PC-9 (cell line): ENCODE measurements at regions not wholly inside any gene's neighbourhood (a gene's known extent, or its start where the extent isn't known, plus 50 kb on each side); places are given as distances from the start of the nearest gene placed in this dataset.

Experiments
- BruUV-seq: library from RNA; stranded (reverse); fragments of 400-500 nt; replicated peaks from 2 replicates; lab custom pipeline; 2021; lab: Mats Ljungman, UMichigan
- CTCF ChIA-PET: fragments of 300-600 bp; sonication (Branson Sonifier 250); formaldehyde crosslinking; loops from one replicate; lab custom pipeline; 2022; ENCODE audit warnings: antibody characterized with exemption; lab: Charles Lee
- POLR2A ChIA-PET: fragments of 300-600 bp; sonication (Branson Sonifier 250); formaldehyde crosslinking; loops from one replicate; lab custom pipeline; 2022; ENCODE audit warnings: antibody characterized with exemption; ENCODE audit not compliant: unreplicated experiment; lab: Charles Lee
- DNase-seq, 2 experiments: peaks; one replicate each; pipeline versions ENCODE4 v3.0.0 to v3.0.0-alpha.2; 2015 to 2022; ENCODE audit warnings: mixed read lengths in 1 of 2
- H2AFZ ChIP-seq: fragments of 200-600 bp; sonication (generic); 2 replicates; pipeline ENCODE4 v1.8.1; 2017; ENCODE audit warnings: antibody characterized with exemption
- H3F3A ChIP-seq: fragments of 200-600 bp; sonication (generic); 2 replicates; pipeline ENCODE4 v1.8.1; 2017; ENCODE audit warnings: antibody characterized with exemption, mild to moderate bottlenecking, low read depth; ENCODE audit not compliant: insufficient read depth
- H3K27ac ChIP-seq: fragments of 200-600 bp; sonication (generic); 2 replicates; pipeline ENCODE4 v1.6.1; 2016; ENCODE audit warnings: mixed run types
- H3K27me3 ChIP-seq: fragments of 200-600 bp; sonication (generic); 2 replicates; pipeline ENCODE4 v1.6.1; 2016; ENCODE audit warnings: low read depth, mixed run types; ENCODE audit not compliant: insufficient read depth
- H3K36me3 ChIP-seq: fragments of 200-600 bp; sonication (generic); 2 replicates; pipeline ENCODE4 v1.6.1; 2016; ENCODE audit warnings: low read depth, mixed run types
- H3K4me1 ChIP-seq: fragments of 200-600 bp; sonication (generic); replicated peaks from 2 replicates; pipeline ENCODE4 v1.6.1; 2016; ENCODE audit warnings: mixed run types; ENCODE audit not compliant: insufficient read depth
- H3K4me2 ChIP-seq: fragments of 200-600 bp; sonication (generic); 2 replicates; pipeline ENCODE4 v1.6.1; 2017; ENCODE audit warnings: mixed run types
- H3K4me3 ChIP-seq: fragments of 200-600 bp; sonication (generic); 2 replicates; pipeline ENCODE4 v1.6.1; 2016; ENCODE audit warnings: mixed run types
- H3K79me2 ChIP-seq: fragments of 200-600 bp; sonication (generic); 2 replicates; pipeline ENCODE4 v1.6.1; 2017; ENCODE audit warnings: low read depth, mixed run types
- H3K9me2 ChIP-seq: fragments of 200-600 bp; sonication (generic); 2 replicates; pipeline ENCODE4 v1.8.1; 2017; ENCODE audit warnings: mild to moderate bottlenecking; ENCODE audit not compliant: insufficient read depth
- H3K9me3 ChIP-seq: fragments of 200-600 bp; sonication (generic); 2 replicates; pipeline ENCODE4 v1.8.1; 2016; ENCODE audit warnings: low read depth; ENCODE audit not compliant: insufficient read depth
- H4K20me1 ChIP-seq: fragments of 200-600 bp; sonication (generic); 2 replicates; pipeline ENCODE4 v1.8.1; 2017; ENCODE audit not compliant: insufficient read depth
- CTCF ChIP-seq: fragments of 200-600 bp; sonication (generic); conservative IDR thresholded peaks from 2 replicates; pipeline ENCODE4 v1.6.1; 2017; ENCODE audit warnings: mixed run types, antibody characterized with exemption, mild to moderate bottlenecking, moderate library complexity
- EZH2 ChIP-seq: fragments of 200-600 bp; sonication (generic); IDR thresholded peaks from 2 replicates; pipeline ENCODE4 v1.8.0; 2017; ENCODE audit warnings: antibody characterized with exemption, low read depth
- intact Hi-C: fragments of 100-400 bp; cut with micrococcal nuclease; formaldehyde crosslinking; loops from one replicate; pipeline ENCODE4 v1.10.0; 2022; ENCODE audit not compliant: unreplicated experiment

- ChIA-PET POLR2A (interaction anchor here (0.7 kb wide), 1 partner anchor 200 kb away, joined by 17 read pairs; no protein-coding TSS in a partner anchor), CTCF (interaction anchor here (0.7 kb wide), 1 partner anchor 139 kb away, joined by 5 read pairs; no protein-coding TSS in a partner anchor)
- H3K79me2 ChIP-seq: no peaks in the 10 kb centered on the region
- no peaks in the 10 kb centered on the region for H3K36me3 ChIP-seq
- H3K9me3 ChIP-seq: no peaks in the 10 kb centered on the region
- H3K4me2 ChIP-seq: no peak overlapping the region
- no peaks in the 10 kb centered on the region for H3K4me1 ChIP-seq
- H3K27me3 ChIP-seq: no peaks in the 10 kb centered on the region
- no peak for DNase-seq
- H3F3A ChIP-seq: no peaks in the 10 kb centered on the region
- no peak overlapping the region for H3K27ac ChIP-seq
- no TSS peak for BruUV-seq
- no peaks in the 10 kb centered on the region for H3K9me2 ChIP-seq
- H4K20me1 ChIP-seq: no peaks in the 10 kb centered on the region
- no peak overlapping the region for H3K4me3 ChIP-seq
- intact Hi-C loops: no loop called here
- TF ChIP-seq CTCF (no peak), EZH2 (no peak)
- no peak overlapping the region for H2AFZ ChIP-seq
These were observed 143.5 kb upstream of the HNRNPU start for GRCh38 chr1:245007852-245008251.

- H3K36me3 ChIP-seq: no peaks in the 10 kb centered on the region
- no peaks in the 10 kb centered on the region for H3K4me1 ChIP-seq
- no peaks in the 10 kb centered on the region for H4K20me1 ChIP-seq
- intact Hi-C loops: no loop called here
- no peak overlapping the region for H2AFZ ChIP-seq
- no peak for DNase-seq
- H3K27me3 ChIP-seq: no peaks in the 10 kb centered on the region
- H3K4me3 ChIP-seq: no peak overlapping the region
- H3K9me2 ChIP-seq: no peaks in the 10 kb centered on the region
- no peaks in the 10 kb centered on the region for H3K9me3 ChIP-seq
- no peaks in the 10 kb centered on the region for H3K79me2 ChIP-seq
- H3K4me2 ChIP-seq: no peak overlapping the region
- no TSS peak for BruUV-seq
- H3K27ac ChIP-seq: no peak overlapping the region
- TF ChIP-seq EZH2 (no peak), CTCF (no peak)
- POLR2A ChIA-PET: no interaction called here
- CTCF ChIA-PET: no interaction called here
- no peaks in the 10 kb centered on the region for H3F3A ChIP-seq
These were observed 138.9 kb upstream of the HNRNPU start for GRCh38 chr1:245003246-245003645.

- Histone ChIP-seq H3K4me1 (no peaks in the 10 kb centered on the region), H3K36me3 (no peaks in the 10 kb centered on the region), H2AFZ (no peak overlapping the region), H3F3A (no peaks in the 10 kb centered on the region), H3K79me2 (no peaks in the 10 kb centered on the region), H3K9me3 (no peaks in the 10 kb centered on the region), H3K27me3 (no peaks in the 10 kb centered on the region), H3K9me2 (no peaks in the 10 kb centered on the region), H4K20me1 (no peaks in the 10 kb centered on the region), H3K4me2 (no peak overlapping the region), H3K4me3 (no peak overlapping the region), H3K27ac (no peak overlapping the region)
- POLR2A ChIA-PET: interaction anchor here (0.6 kb wide), 1 partner anchor 912 kb away, joined by 12 read pairs; no protein-coding TSS in a partner anchor
- BruUV-seq: no TSS peak
- TF ChIP-seq CTCF (no peak), EZH2 (no peak)
- CTCF ChIA-PET: no interaction called here
- DNase-seq: no peak
- intact Hi-C loops: no loop called here
These were observed 136.9 kb upstream of the HNRNPU start for GRCh38 chr1:245001252-245001651.
